ENCODE measurements at regions not wholly inside any gene's neighbourhood (a gene's known extent, or its start where the extent isn't known, plus 50 kb on each side); places are given as distances from the start of the nearest gene placed in this dataset.

DNA sequence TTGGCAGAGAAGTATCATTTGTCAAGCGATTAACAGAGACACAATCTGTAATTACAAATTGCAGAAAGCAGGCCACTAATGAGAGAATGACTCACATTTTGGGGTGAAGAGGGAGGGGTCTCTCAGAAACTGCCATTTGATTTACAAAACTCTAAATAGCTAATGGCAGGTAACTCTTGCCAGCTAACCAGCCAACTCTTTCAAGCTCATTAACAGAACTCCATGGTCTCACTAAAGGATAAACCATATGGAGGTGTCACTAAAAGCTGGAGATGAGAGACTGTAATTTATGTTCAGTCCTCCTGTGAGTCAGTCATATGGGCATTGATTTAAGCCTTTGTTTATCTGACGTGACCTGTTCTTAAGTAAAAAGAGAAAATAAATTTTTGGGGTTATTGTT, 336.4 kb downstream of the FOXG1 start:
- no peak for TF ChIP-seq POLR2A (IDR thresholded peaks at IDR 0.05)
- TF ChIP-seq, protein P1, sequence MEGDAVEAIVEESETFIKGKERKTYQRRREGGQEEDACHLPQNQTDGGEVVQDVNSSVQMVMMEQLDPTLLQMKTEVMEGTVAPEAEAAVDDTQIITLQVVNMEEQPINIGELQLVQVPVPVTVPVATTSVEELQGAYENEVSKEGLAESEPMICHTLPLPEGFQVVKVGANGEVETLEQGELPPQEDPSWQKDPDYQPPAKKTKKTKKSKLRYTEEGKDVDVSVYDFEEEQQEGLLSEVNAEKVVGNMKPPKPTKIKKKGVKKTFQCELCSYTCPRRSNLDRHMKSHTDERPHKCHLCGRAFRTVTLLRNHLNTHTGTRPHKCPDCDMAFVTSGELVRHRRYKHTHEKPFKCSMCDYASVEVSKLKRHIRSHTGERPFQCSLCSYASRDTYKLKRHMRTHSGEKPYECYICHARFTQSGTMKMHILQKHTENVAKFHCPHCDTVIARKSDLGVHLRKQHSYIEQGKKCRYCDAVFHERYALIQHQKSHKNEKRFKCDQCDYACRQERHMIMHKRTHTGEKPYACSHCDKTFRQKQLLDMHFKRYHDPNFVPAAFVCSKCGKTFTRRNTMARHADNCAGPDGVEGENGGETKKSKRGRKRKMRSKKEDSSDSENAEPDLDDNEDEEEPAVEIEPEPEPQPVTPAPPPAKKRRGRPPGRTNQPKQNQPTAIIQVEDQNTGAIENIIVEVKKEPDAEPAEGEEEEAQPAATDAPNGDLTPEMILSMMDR (IDR thresholded peaks at IDR 0.05), result no peak
